WERI-Rb-1 (cell line): ENCODE measurements at regions not wholly inside any gene's neighbourhood (a gene's known extent, or its start where the extent isn't known, plus 50 kb on each side); places are given as distances from the start of the nearest gene placed in this dataset.

Experiments
- DNase-seq: peaks from one replicate; pipeline ENCODE4 v3.0.0-alpha.2; 2020
- H3K27ac ChIP-seq: fragments of 250-450 bp; sonication (Bioruptor Pico); 2 replicates; pipeline ENCODE4 v1.5.1; 2020; ENCODE audit warnings: mild to moderate bottlenecking, moderate library complexity
- H3K27me3 ChIP-seq: fragments of 250-450 bp; sonication (Bioruptor Pico); 2 replicates; pipeline ENCODE4 v1.5.1; 2021; ENCODE audit warnings: mild to moderate bottlenecking, low read depth, moderate library complexity; ENCODE audit not compliant: insufficient read depth, severe bottlenecking
- H3K36me3 ChIP-seq: fragments of 250-450 bp; sonication (Bioruptor Pico); 2 replicates; pipeline ENCODE4 v1.5.1; 2020; ENCODE audit warnings: mild to moderate bottlenecking, moderate library complexity
- H3K4me3 ChIP-seq: 2 replicates; pipeline ENCODE4 v1.5.1; 2011; ENCODE audit warnings: low read depth, mild to moderate bottlenecking, control low read depth, low read length
- H3K9me3 ChIP-seq: fragments of 250-450 bp; sonication (Bioruptor Pico); 2 replicates; pipeline ENCODE4 v1.5.1; 2021; ENCODE audit warnings: mild to moderate bottlenecking, moderate library complexity; ENCODE audit not compliant: severe bottlenecking
- CTCF ChIP-seq: IDR thresholded peaks from 2 replicates; pipeline ENCODE4 v1.5.1; 2011; ENCODE audit warnings: low read depth, mild to moderate bottlenecking, control low read depth, inconsistent platforms, low read length

GRCh38 chr9:99371376-99371775, 149.3 kb downstream of the SEC61B start:
- Histone ChIP-seq H3K36me3 (no peaks in the 10 kb centered on the region), H3K27ac (no peak overlapping the region), H3K9me3 (no peaks in the 10 kb centered on the region), H3K4me3 (no peak overlapping the region), H3K27me3 (no peaks in the 10 kb centered on the region)
- DNase-seq: no peak
- TF ChIP-seq CTCF: no peak

- no peak overlapping the region for H3K4me3 ChIP-seq
- no peak overlapping the region for H3K27ac ChIP-seq
- no peaks in the 10 kb centered on the region for H3K36me3 ChIP-seq
- no peaks in the 10 kb centered on the region for H3K27me3 ChIP-seq
- no peaks in the 10 kb centered on the region for H3K9me3 ChIP-seq
- TF ChIP-seq CTCF: no peak
- DNase-seq: no peak
These were observed 151.8 kb downstream of the SEC61B start for GRCh38 chr9:99373912-99374311.

GRCh38 chr9:99374793-99375192, 152.7 kb downstream of the SEC61B start:
- no peak for TF ChIP-seq CTCF
- no peaks in the 10 kb centered on the region for H3K9me3 ChIP-seq
- DNase-seq: no peak
- H3K4me3 ChIP-seq: no peak overlapping the region
- H3K27me3 ChIP-seq: no peaks in the 10 kb centered on the region
- no peaks in the 10 kb centered on the region for H3K36me3 ChIP-seq
- no peak overlapping the region for H3K27ac ChIP-seq

GRCh38 chr9:99375481-99375880, 153.4 kb downstream of the SEC61B start:
- DNase-seq: no peak
- H3K27ac ChIP-seq: no peak overlapping the region
- H3K4me3 ChIP-seq: no peak overlapping the region
- no peaks in the 10 kb centered on the region for H3K36me3 ChIP-seq
- H3K9me3 ChIP-seq: no peaks in the 10 kb centered on the region
- TF ChIP-seq CTCF: no peak
- no peaks in the 10 kb centered on the region for H3K27me3 ChIP-seq

GRCh38 chr9:99377790-99378775, 156.0 kb downstream of the SEC61B start:
- Histone ChIP-seq H3K4me3 (no peak overlapping the region), H3K27ac (no peak overlapping the region), H3K9me3 (no peaks in the 10 kb centered on the region), H3K36me3 (no peaks in the 10 kb centered on the region), H3K27me3 (no peaks in the 10 kb centered on the region)
- TF ChIP-seq CTCF: no peak
- no peak for DNase-seq
